Upper lobe of right lung (tissue), 1 donor: ENCODE measurements at regions not wholly inside any gene's neighbourhood (a gene's known extent, or its start where the extent isn't known, plus 50 kb on each side); places are given as distances from the start of the nearest gene placed in this dataset.
A peak's percentile ranks its signal among the peaks of the same experiment; 100 is the strongest.

Experiments used
- ATAC-seq: fragments of 200-7000 bp; cut with Tn5 transposase; one replicate; pipeline ENCODE4 v1.9.1; 2020; ENCODE audit warnings: mild to moderate bottlenecking, moderate library complexity
- DNase-seq: peaks from one replicate; pipeline ENCODE4 v3.0.0-alpha.2; 2020
- H3K27ac ChIP-seq: fragments of 200-600 bp; one replicate; pipeline ENCODE4 v1.8.0; 2022
- H3K27me3 ChIP-seq: fragments of 200-600 bp; one replicate; pipeline ENCODE4 v1.8.0; 2022; ENCODE audit warnings: mild to moderate bottlenecking
- H3K36me3 ChIP-seq: fragments of 200-600 bp; one replicate; pipeline ENCODE4 v1.8.0; 2022
- H3K4me1 ChIP-seq: fragments of 200-600 bp; one replicate; pipeline ENCODE4 v1.8.0; 2022
- H3K4me3 ChIP-seq: fragments of 200-600 bp; one replicate; pipeline ENCODE4 v1.8.0; 2022; ENCODE audit warnings: mild to moderate bottlenecking
- H3K9me3 ChIP-seq: fragments of 200-600 bp; one replicate; pipeline ENCODE4 v1.8.0; 2022
- CTCF ChIP-seq: fragments of 200-600 bp; IDR thresholded peaks from one replicate; pipeline ENCODE4 v1.8.0; 2022; ENCODE audit warnings: antibody characterized with exemption
- intact Hi-C: fragments of 100-400 bp; cut with DNase I; formaldehyde crosslinking; loops from one replicate; pipeline ENCODE4 v1.11.0; 2022
- donor health status: DM: no; HTN: yes; CAD: no; lungs with severe emphysema.

- DNase-seq (no peak), ATAC-seq (peak; percentile 47)
- no peaks in the 10 kb centered on the region for H3K9me3 ChIP-seq
- no peaks in the 10 kb centered on the region for H3K36me3 ChIP-seq
- H3K27me3 ChIP-seq, result no peaks in the 10 kb centered on the region
- no peak overlapping the region for H3K4me3 ChIP-seq
- peak overlapping the region; percentile 63 for H3K27ac ChIP-seq
- TF ChIP-seq CTCF, result no peak
- no peaks in the 10 kb centered on the region for H3K4me1 ChIP-seq
- intact Hi-C loops, result no loop called here
These were observed 220.7 kb downstream of the LTN1 start for GRCh38 chr21:28771790-28772501.

GRCh38 chr21:28770867-28771661 is 221.6 kb downstream of the LTN1 start:
- H3K27ac ChIP-seq, result peak overlapping the region; percentile 63
- no peak overlapping the region for H3K4me3 ChIP-seq
- no peaks in the 10 kb centered on the region for H3K36me3 ChIP-seq
- no peaks in the 10 kb centered on the region for H3K4me1 ChIP-seq
- H3K27me3 ChIP-seq, result no peaks in the 10 kb centered on the region
- H3K9me3 ChIP-seq, result no peaks in the 10 kb centered on the region
- intact Hi-C loops, result no loop called here
- no peak for DNase-seq
- no peak for ATAC-seq
- TF ChIP-seq CTCF, result no peak

- intact Hi-C loops, result no loop called here
These were observed 223.0 kb downstream of the LTN1 start for GRCh38 chr21:28769683-28770082.

GRCh38 chr21:28768753-28769152 is 223.9 kb downstream of the LTN1 start:
- intact Hi-C loops, result no loop called here

More at GRCh38 chr21:28769683-28770082, 223.0 kb downstream of the LTN1 start:
- no peaks in the 10 kb centered on the region for H3K27me3 ChIP-seq
- H3K36me3 ChIP-seq, result no peaks in the 10 kb centered on the region
- ATAC-seq (no peak), DNase-seq (no peak)
- no peaks in the 10 kb centered on the region for H3K4me1 ChIP-seq
- TF ChIP-seq CTCF, result no peak
- no peak overlapping the region for H3K27ac ChIP-seq
- H3K4me3 ChIP-seq, result no peak overlapping the region
- H3K9me3 ChIP-seq, result no peaks in the 10 kb centered on the region

GRCh38 chr21:28767523-28767922 is 225.2 kb downstream of the LTN1 start:
- TF ChIP-seq CTCF, result no peak
- no peaks in the 10 kb centered on the region for H3K4me1 ChIP-seq
- intact Hi-C loops, result no loop called here
- no peak for ATAC-seq
- no peak for DNase-seq
- H3K4me3 ChIP-seq, result no peak overlapping the region
- H3K9me3 ChIP-seq, result no peaks in the 10 kb centered on the region
- no peaks in the 10 kb centered on the region for H3K36me3 ChIP-seq
- H3K27ac ChIP-seq, result no peak overlapping the region
- no peaks in the 10 kb centered on the region for H3K27me3 ChIP-seq

More at GRCh38 chr21:28768753-28769152, 223.9 kb downstream of the LTN1 start:
- H3K27me3 ChIP-seq, result no peaks in the 10 kb centered on the region
- no peaks in the 10 kb centered on the region for H3K36me3 ChIP-seq
- DNase-seq (no peak), ATAC-seq (no peak)
- no peak overlapping the region for H3K4me3 ChIP-seq
- TF ChIP-seq CTCF, result no peak
- H3K9me3 ChIP-seq, result no peaks in the 10 kb centered on the region
- H3K27ac ChIP-seq, result peak overlapping the region; percentile 13
- no peaks in the 10 kb centered on the region for H3K4me1 ChIP-seq
